ENCODE measurements at regions not wholly inside any gene's neighbourhood (a gene's known extent, or its start where the extent isn't known, plus 50 kb on each side); places are given as distances from the start of the nearest gene placed in this dataset.

GRCh38 chr6:78489874-78490273 is 377.5 kb upstream of the IRAK1BP1 start:
- TF ChIP-seq CTCF (IDR thresholded peaks at IDR 0.05) (no peak), TCF7L2 (IDR thresholded peaks at IDR 0.05; ENCODE audit: low read depth, low read length) (no peak), REST (IDR thresholded peaks at IDR 0.05; ENCODE audit: insufficient read depth in 1 of 2, low read depth in 2 of 2, low read length in 1 of 2) (no peak), SIN3A (IDR thresholded peaks at IDR 0.05; ENCODE audit: borderline replicate concordance, insufficient read depth, low read depth, low read length) (no peak), POLR2AphosphoS5 (IDR thresholded peaks at IDR 0.05; ENCODE audit: low read depth, low read length) (no peak)
- POLR2A ChIA-PET, result no interaction called here
- Histone ChIP-seq H3K4me1 (ENCODE audit: control insufficient read depth, insufficient read depth, low read length) (no peaks in the 10 kb centered on the region), H3K4me3 (ENCODE audit: low read depth in 2 of 2, low read length in 2 of 2) (no peak overlapping the region), H3K36me3 (ENCODE audit: control insufficient read depth, insufficient read depth, low read length) (no peaks in the 10 kb centered on the region), H3K27ac (ENCODE audit: low read length) (no peak overlapping the region), H3K27me3 (ENCODE audit: control insufficient read depth, insufficient read depth, low read length) (no peaks in the 10 kb centered on the region), H3K9me3 (ENCODE audit: control insufficient read depth, insufficient read depth, low read depth, low read length) (no peaks in the 10 kb centered on the region)
- no TSS peak for BruUV-seq (replicated peaks)
- ATAC-seq (no peak), DNase-seq (ENCODE audit: low read depth, low spot score) (no peak)
- intact Hi-C loops (cut with micrococcal nuclease; ENCODE audit: unreplicated experiment) (no loop called here), in situ Hi-C loops (cut with HindIII; ENCODE audit: low pct_unique_long_range_greater_than_20kb, low sequenced_read_pairs) (no loop called here)
- CTCF ChIA-PET, result no interaction called here

DNA sequence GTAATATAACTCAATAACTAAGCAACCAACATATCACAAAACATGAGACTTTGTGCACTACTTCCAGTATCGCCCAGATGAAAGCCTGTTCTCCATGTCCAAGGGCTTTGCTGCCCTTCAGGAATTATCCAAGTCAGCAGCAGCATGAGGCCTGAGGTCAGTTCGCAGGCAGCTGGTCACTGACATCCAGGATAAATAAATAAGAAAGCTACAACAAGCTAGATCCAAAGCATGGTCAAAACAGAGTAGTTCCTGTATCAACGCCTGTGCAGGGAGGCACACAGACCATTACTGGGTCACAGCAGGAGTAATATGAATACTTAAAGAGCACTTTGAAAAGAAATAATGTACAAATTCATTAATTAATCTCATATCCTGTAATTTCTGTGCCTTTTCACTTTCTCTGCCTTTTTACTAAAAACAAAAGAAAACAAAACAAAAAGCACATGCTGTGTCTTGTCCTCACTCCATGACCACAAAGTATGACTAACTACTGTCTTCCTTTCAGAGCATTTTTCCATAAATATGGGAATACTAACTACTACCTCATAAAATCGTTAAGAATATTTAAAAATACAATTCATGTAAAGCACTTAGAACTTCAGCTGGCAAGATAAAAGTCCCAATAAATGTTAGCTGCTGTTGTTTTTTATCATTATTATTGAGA is 374.9 kb upstream of the IRAK1BP1 start:
- ATAC-seq, result no peak
- intact Hi-C loops (cut with micrococcal nuclease; ENCODE audit: unreplicated experiment) (no loop called here), in situ Hi-C loops (cut with HindIII; ENCODE audit: low pct_unique_long_range_greater_than_20kb, low sequenced_read_pairs) (no loop called here)
- H3K4me3 ChIP-seq (ENCODE audit: low read depth in 2 of 2, low read length in 2 of 2), result no peak overlapping the region
- ChIA-PET POLR2A (no interaction called here), CTCF (no interaction called here)
- H3K9me3 ChIP-seq (ENCODE audit: control insufficient read depth, insufficient read depth, low read depth, low read length), result no peaks in the 10 kb centered on the region
- TF ChIP-seq CTCF (IDR thresholded peaks at IDR 0.05) (no peak), REST (IDR thresholded peaks at IDR 0.05; ENCODE audit: insufficient read depth in 1 of 2, low read depth in 2 of 2, low read length in 1 of 2) (no peak), POLR2AphosphoS5 (IDR thresholded peaks at IDR 0.05; ENCODE audit: low read depth, low read length) (no peak), TCF7L2 (IDR thresholded peaks at IDR 0.05; ENCODE audit: low read depth, low read length) (no peak), SIN3A (IDR thresholded peaks at IDR 0.05; ENCODE audit: borderline replicate concordance, insufficient read depth, low read depth, low read length) (no peak)
- H3K27ac ChIP-seq (ENCODE audit: low read length), result no peak overlapping the region
- no peaks in the 10 kb centered on the region for H3K4me1 ChIP-seq (ENCODE audit: control insufficient read depth, insufficient read depth, low read length)
- H3K27me3 ChIP-seq (ENCODE audit: control insufficient read depth, insufficient read depth, low read length), result no peaks in the 10 kb centered on the region
- no TSS peak for BruUV-seq (replicated peaks)
- no peak for DNase-seq (ENCODE audit: low read depth, low spot score)
- no peaks in the 10 kb centered on the region for H3K36me3 ChIP-seq (ENCODE audit: control insufficient read depth, insufficient read depth, low read length)

Data from Panc1 (cell line).